Neural progenitor cell (in vitro differentiated cells): ENCODE measurements at regions not wholly inside any gene's neighbourhood (a gene's known extent, or its start where the extent isn't known, plus 50 kb on each side); places are given as distances from the start of the nearest gene placed in this dataset.

Experiments used
- DNase-seq: peaks from one replicate; pipeline ENCODE4 v3.0.0-alpha.2; 2016; ENCODE audit warnings: low spot score
- H2AFZ ChIP-seq: fragments of 200-600 bp; sonication (generic); replicated peaks from 2 replicates; pipeline ENCODE4 v1.6.1; 2016; ENCODE audit warnings: antibody characterized with exemption
- H3F3A ChIP-seq: fragments of 200-600 bp; sonication (generic); 2 replicates; pipeline ENCODE4 v1.6.1; 2016; ENCODE audit warnings: antibody characterized with exemption, low read depth
- H3K27ac ChIP-seq: fragments of 200-600 bp; sonication (generic); 2 replicates; pipeline ENCODE4 v1.5.1; 2016; ENCODE audit warnings: mild to moderate bottlenecking
- H3K27me3 ChIP-seq: fragments of 200-600 bp; sonication (generic); 2 replicates; pipeline ENCODE4 v1.6.1; 2016; ENCODE audit warnings: mild to moderate bottlenecking, moderate library complexity
- H3K36me3 ChIP-seq: fragments of 200-600 bp; sonication (generic); 2 replicates; pipeline ENCODE4 v1.5.1; 2016
- H3K4me1 ChIP-seq: fragments of 200-600 bp; sonication (generic); 2 replicates; pipeline ENCODE4 v1.6.1; 2016; ENCODE audit warnings: mixed run types
- H3K4me2 ChIP-seq: fragments of 200-600 bp; sonication (generic); 2 replicates; pipeline ENCODE4 v1.6.1; 2016
- H3K4me3 ChIP-seq: fragments of 200-600 bp; sonication (generic); 2 replicates; pipeline ENCODE4 v1.5.1; 2016
- H3K79me2 ChIP-seq: fragments of 200-600 bp; sonication (generic); 2 replicates; pipeline ENCODE4 v1.6.1; 2016; ENCODE audit warnings: low read depth
- H3K9ac ChIP-seq: fragments of 200-600 bp; sonication (generic); 2 replicates; pipeline ENCODE4 v1.6.1; 2016
- H3K9me3 ChIP-seq: fragments of 200-600 bp; sonication (generic); 2 replicates; pipeline ENCODE4 v1.5.1; 2016; ENCODE audit warnings: low read depth
- H4K20me1 ChIP-seq: fragments of 200-600 bp; sonication (generic); 2 replicates; pipeline ENCODE4 v1.6.1; 2016; ENCODE audit warnings: low read depth
- H3K27ac Mint-ChIP-seq: 3 replicates; pipeline ENCODE4 v1.8.0; 2021; ENCODE audit warnings: mixed read lengths
- H3K27me3 Mint-ChIP-seq: 2 replicates; pipeline ENCODE4 v1.8.0; 2022; ENCODE audit warnings: low read depth, mild to moderate bottlenecking, inconsistent platforms, moderate library complexity, mixed read lengths; ENCODE audit not compliant: insufficient read depth
- H3K36me3 Mint-ChIP-seq: 3 replicates; pipeline ENCODE4 v1.8.0; 2021; ENCODE audit warnings: mixed read lengths
- H3K4me1 Mint-ChIP-seq: 3 replicates; pipeline ENCODE4 v1.8.0; 2021; ENCODE audit warnings: mixed read lengths
- H3K4me3 Mint-ChIP-seq: 3 replicates; pipeline ENCODE4 v1.8.0; 2021; ENCODE audit warnings: mild to moderate bottlenecking, moderate library complexity, mixed read lengths
- H3K9me3 Mint-ChIP-seq: 3 replicates; pipeline ENCODE4 v1.8.0; 2020; ENCODE audit warnings: mixed read lengths
- CTCF ChIP-seq: fragments of 200-600 bp; sonication (generic); IDR thresholded peaks from 2 replicates; pipeline ENCODE4 v1.5.1; 2017; ENCODE audit warnings: antibody characterized with exemption, mild to moderate bottlenecking
- EZH2 ChIP-seq: fragments of 200-600 bp; sonication (generic); IDR thresholded peaks from 2 replicates; pipeline ENCODE4 v1.6.1; 2017; ENCODE audit warnings: antibody characterized with exemption, mild to moderate bottlenecking, moderate library complexity
- EZH2phosphoT487 ChIP-seq: fragments of 200-600 bp; sonication (generic); IDR thresholded peaks from 2 replicates; pipeline ENCODE4 v1.6.1; 2017; ENCODE audit warnings: antibody characterized with exemption

DNA sequence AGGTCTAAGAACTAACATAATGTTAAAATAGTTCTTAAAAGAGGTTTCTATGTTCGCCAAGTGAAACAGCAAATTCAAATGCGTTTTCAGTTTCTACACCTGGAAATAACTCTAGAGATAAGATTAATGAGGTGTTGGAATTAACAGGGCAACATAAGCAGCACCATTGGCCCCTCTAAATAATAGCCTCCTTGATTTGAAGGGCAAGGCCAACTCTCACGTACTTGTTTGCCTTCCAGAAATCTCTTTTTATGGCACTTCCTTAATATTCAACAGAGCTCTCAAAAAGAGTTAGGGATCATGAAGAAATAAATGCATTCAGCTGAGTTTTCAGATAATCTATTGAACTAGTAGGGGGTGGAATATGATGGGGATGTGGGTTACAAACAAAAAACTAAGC, 80.9 kb downstream of the AASDHPPT start:
- Histone ChIP-seq H3K27ac (no peak overlapping the region), H3K4me3 (no peak overlapping the region), H3K4me1 (no peaks in the 10 kb centered on the region), H3K27me3 (no peaks in the 10 kb centered on the region), H3K9ac (no peak overlapping the region), H4K20me1 (no peaks in the 10 kb centered on the region), H3K36me3 (no peaks in the 10 kb centered on the region), H3K79me2 (no peaks in the 10 kb centered on the region), H3K9me3 (no peaks in the 10 kb centered on the region), H3F3A (no peaks in the 10 kb centered on the region), H2AFZ (no peak overlapping the region), H3K4me2 (no peak overlapping the region)
- no peaks in the 10 kb centered on the region for H3K27me3 Mint-ChIP-seq
- no peak overlapping the region for H3K4me3 Mint-ChIP-seq
- no peaks in the 10 kb centered on the region for H3K4me1 Mint-ChIP-seq
- H3K27ac Mint-ChIP-seq: no peak overlapping the region
- DNase-seq: no peak
- H3K36me3 Mint-ChIP-seq: no peaks in the 10 kb centered on the region
- H3K9me3 Mint-ChIP-seq: peaks cover 10% of the 10 kb centered on the region
- no peak for TF ChIP-seq CTCF
- TF ChIP-seq EZH2: no peak
- no peak for TF ChIP-seq EZH2phosphoT487

DNA sequence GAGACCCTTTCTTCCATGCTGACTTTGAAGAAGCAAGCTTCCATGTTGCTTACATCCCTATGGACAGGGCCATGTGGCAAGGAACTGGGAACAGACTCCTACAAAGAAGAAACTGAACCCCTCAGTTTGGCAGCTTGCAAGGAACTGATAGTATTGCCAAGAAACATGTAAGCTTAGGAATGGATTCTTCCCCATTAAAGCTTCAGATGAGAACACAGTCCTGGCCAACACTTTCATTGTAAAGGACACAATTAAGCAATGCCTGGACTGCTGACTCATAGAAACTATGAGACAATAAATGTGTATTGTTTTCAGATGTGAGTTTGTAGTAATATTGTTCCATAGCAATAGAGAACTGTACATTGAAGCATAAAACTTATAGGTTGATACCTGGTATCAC, 82.4 kb downstream of the AASDHPPT start:
- no peak overlapping the region for H2AFZ ChIP-seq
- no peaks in the 10 kb centered on the region for H3K9me3 ChIP-seq
- no peaks in the 10 kb centered on the region for H3K27me3 Mint-ChIP-seq
- H4K20me1 ChIP-seq: no peaks in the 10 kb centered on the region
- no peaks in the 10 kb centered on the region for H3K27me3 ChIP-seq
- DNase-seq: no peak
- H3K36me3 Mint-ChIP-seq: no peaks in the 10 kb centered on the region
- no peak overlapping the region for H3K9ac ChIP-seq
- H3K4me1 Mint-ChIP-seq: no peaks in the 10 kb centered on the region
- H3K4me3 ChIP-seq: no peak overlapping the region
- H3K27ac Mint-ChIP-seq: no peak overlapping the region
- H3K9me3 Mint-ChIP-seq: peaks cover 14% of the 10 kb centered on the region
- H3K4me3 Mint-ChIP-seq: no peak overlapping the region
- H3F3A ChIP-seq: no peaks in the 10 kb centered on the region
- H3K79me2 ChIP-seq: no peaks in the 10 kb centered on the region
- H3K27ac ChIP-seq: no peak overlapping the region
- H3K4me2 ChIP-seq: no peak overlapping the region
- H3K36me3 ChIP-seq: no peaks in the 10 kb centered on the region
- no peak for TF ChIP-seq EZH2phosphoT487
- H3K4me1 ChIP-seq: no peaks in the 10 kb centered on the region

GRCh38 chr11:106160494-106160893, 83.0 kb downstream of the AASDHPPT start:
- no peak overlapping the region for H3K4me2 ChIP-seq
- H3K4me1 Mint-ChIP-seq: no peaks in the 10 kb centered on the region
- TF ChIP-seq CTCF (no peak), EZH2 (no peak), EZH2phosphoT487 (no peak)

GRCh38 chr11:106161775-106162634, 84.5 kb downstream of the AASDHPPT start:
- H3K36me3 ChIP-seq: no peaks in the 10 kb centered on the region
- H3K27ac ChIP-seq: no peak overlapping the region
- Mint-ChIP-seq H3K36me3 (no peaks in the 10 kb centered on the region), H3K4me3 (no peak overlapping the region), H3K27ac (no peak overlapping the region), H3K27me3 (no peaks in the 10 kb centered on the region), H3K9me3 (peaks cover 30% of the 10 kb centered on the region), H3K4me1 (no peaks in the 10 kb centered on the region)
- H3K79me2 ChIP-seq: no peaks in the 10 kb centered on the region
- H2AFZ ChIP-seq: no peak overlapping the region
- no peaks in the 10 kb centered on the region for H3K27me3 ChIP-seq
- DNase-seq: no peak
- H3K9ac ChIP-seq: no peak overlapping the region
- no peak overlapping the region for H3K4me2 ChIP-seq
- no peaks in the 10 kb centered on the region for H3K4me1 ChIP-seq
- H4K20me1 ChIP-seq: no peaks in the 10 kb centered on the region
- TF ChIP-seq EZH2phosphoT487 (no peak), CTCF (no peak), EZH2 (no peak)
- H3K9me3 ChIP-seq: no peaks in the 10 kb centered on the region
- H3K4me3 ChIP-seq: no peak overlapping the region
- H3F3A ChIP-seq: no peaks in the 10 kb centered on the region

More at GRCh38 chr11:106160494-106160893, 83.0 kb downstream of the AASDHPPT start:
- DNase-seq: no peak
- no peak overlapping the region for H3K4me3 Mint-ChIP-seq
- no peaks in the 10 kb centered on the region for H3K36me3 Mint-ChIP-seq
- Histone ChIP-seq H3K9me3 (no peaks in the 10 kb centered on the region), H3K27ac (no peak overlapping the region), H3K27me3 (no peaks in the 10 kb centered on the region), H3K4me3 (no peak overlapping the region), H3K4me1 (no peaks in the 10 kb centered on the region), H3K36me3 (no peaks in the 10 kb centered on the region), H3F3A (no peaks in the 10 kb centered on the region), H4K20me1 (no peaks in the 10 kb centered on the region), H3K9ac (no peak overlapping the region), H2AFZ (no peak overlapping the region), H3K79me2 (no peaks in the 10 kb centered on the region)
- H3K27ac Mint-ChIP-seq: no peak overlapping the region
- H3K27me3 Mint-ChIP-seq: no peaks in the 10 kb centered on the region
- peaks cover 17% of the 10 kb centered on the region for H3K9me3 Mint-ChIP-seq
